ENCODE measurements at regions not wholly inside any gene's neighbourhood (a gene's known extent, or its start where the extent isn't known, plus 50 kb on each side); places are given as distances from the start of the nearest gene placed in this dataset.

DNA sequence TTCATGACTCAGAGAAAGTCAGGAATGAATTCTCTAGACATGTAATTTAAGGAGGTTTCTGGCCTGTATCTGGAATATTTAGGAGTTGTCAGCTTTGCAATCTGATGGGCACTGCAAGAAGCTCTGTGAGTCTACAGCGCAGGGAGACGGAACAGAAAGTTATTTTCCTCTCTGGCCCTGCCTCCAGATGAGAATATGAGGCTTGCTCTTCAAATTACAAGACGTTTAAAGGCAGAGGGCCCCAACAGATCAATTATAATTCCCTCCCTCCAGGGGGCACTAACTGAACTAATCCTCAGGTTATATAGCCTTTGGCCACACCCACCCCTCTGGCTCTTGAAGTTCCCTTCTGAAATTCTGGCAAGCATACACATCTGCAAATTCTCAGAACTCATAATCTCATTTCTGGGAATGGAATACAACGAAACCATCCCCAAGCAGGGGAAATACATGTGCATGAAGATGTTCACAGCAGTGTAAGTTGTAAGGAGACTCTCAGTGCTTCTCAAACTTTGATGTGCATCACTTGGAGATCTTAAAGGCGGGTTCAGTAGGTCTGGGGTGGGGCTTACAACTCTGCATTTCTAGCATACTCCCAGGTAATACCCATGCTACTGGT is 307.6 kb downstream of the CWC27 start:
- no peak overlapping the region for H3K4me3 ChIP-seq (ENCODE audit: low read depth, low read length)
- in situ Hi-C loops (cut with HindIII; ENCODE audit: low pct_ligation_motif_present, low sequenced_read_pairs), result no loop called here
- peak; percentile 51 for TF ChIP-seq CTCF (IDR thresholded peaks at IDR 0.05; ENCODE audit: low read depth, low read length, missing control alignments)
- H3K27me3 ChIP-seq (replicated peaks), result no peaks in the 10 kb centered on the region
- H3K27ac ChIP-seq, result no peak overlapping the region
- DNase-seq, result peak; percentile 48
- H3K36me3 ChIP-seq (replicated peaks), result no peaks in the 10 kb centered on the region

DNA sequence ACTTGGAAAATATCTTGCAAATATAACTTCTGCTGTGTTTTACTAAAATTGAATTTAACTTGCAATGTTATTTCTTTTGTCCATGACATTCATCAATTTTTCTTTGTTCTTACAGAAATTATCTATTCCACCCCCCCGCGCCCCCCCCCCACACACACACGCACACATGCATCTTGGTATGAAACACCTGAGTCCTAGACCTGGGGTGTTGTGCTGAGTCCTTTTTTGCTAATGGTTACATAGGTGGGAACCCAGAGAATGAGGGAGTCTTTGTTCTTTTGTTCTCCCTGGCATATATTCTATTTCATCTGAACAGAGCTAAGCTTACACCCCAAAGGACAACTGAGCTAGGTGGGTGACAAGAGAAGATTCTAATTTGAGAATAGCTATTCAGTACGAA is 308.9 kb downstream of the CWC27 start:
- in situ Hi-C loops (cut with HindIII; ENCODE audit: low pct_ligation_motif_present, low sequenced_read_pairs), result no loop called here
- DNase-seq, result no peak
- TF ChIP-seq CTCF (IDR thresholded peaks at IDR 0.05; ENCODE audit: low read depth, low read length, missing control alignments), result no peak
- Histone ChIP-seq H3K27ac (no peak overlapping the region), H3K36me3 (replicated peaks) (no peaks in the 10 kb centered on the region), H3K4me3 (ENCODE audit: low read depth, low read length) (no peak overlapping the region), H3K27me3 (replicated peaks) (no peaks in the 10 kb centered on the region)

DNA sequence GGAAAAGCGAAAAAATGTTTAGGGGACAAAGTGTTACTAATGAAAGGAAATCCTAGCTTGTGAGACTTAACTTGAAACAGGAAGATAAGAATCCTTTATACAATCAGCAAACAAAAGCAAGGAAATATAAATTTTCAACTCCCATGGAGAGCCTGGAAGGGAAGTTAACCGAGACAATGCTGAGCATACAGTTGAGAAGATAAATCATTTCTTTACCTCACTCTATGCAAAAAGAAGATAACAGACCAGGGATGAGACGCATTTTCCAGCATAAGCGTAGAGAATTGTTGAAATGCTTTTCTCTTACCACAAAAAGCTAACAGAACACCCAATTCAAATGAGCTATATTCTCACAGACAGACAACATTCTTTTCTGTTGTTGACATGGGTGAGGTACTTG is 309.6 kb downstream of the CWC27 start:
- Histone ChIP-seq H3K27ac (no peak overlapping the region), H3K4me3 (ENCODE audit: low read depth, low read length) (no peak overlapping the region), H3K36me3 (replicated peaks) (no peaks in the 10 kb centered on the region), H3K27me3 (replicated peaks) (no peaks in the 10 kb centered on the region)
- DNase-seq, result peak; percentile 13
- TF ChIP-seq CTCF (IDR thresholded peaks at IDR 0.05; ENCODE audit: low read depth, low read length, missing control alignments), result no peak
- in situ Hi-C loops (cut with HindIII; ENCODE audit: low pct_ligation_motif_present, low sequenced_read_pairs), result no loop called here

DNA sequence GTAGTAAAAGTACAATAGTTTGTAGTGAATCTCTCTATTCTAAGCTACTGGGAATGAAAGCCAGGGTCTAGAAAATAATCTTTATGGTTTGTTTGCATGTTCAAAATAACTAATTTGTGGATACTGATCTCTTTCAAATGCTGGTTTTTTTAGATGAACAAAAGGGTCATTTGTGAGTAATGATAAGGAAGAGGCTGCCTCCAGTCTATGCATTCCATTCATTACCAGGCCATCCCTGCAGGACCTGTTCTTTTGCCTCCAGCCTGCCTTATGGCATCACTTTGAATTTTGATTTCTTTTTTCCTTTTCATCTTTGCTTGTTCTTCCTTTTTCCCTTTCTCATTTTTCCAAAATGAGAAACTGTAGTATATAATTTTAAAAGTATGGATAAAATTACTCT is 312.3 kb downstream of the CWC27 start:
- no peak for DNase-seq
- Histone ChIP-seq H3K27ac (no peak overlapping the region), H3K27me3 (replicated peaks) (no peaks in the 10 kb centered on the region), H3K4me3 (ENCODE audit: low read depth, low read length) (no peak overlapping the region), H3K36me3 (replicated peaks) (no peaks in the 10 kb centered on the region)
- in situ Hi-C loops (cut with HindIII; ENCODE audit: low pct_ligation_motif_present, low sequenced_read_pairs), result no loop called here
- no peak for TF ChIP-seq CTCF (IDR thresholded peaks at IDR 0.05; ENCODE audit: low read depth, low read length, missing control alignments)

DNA sequence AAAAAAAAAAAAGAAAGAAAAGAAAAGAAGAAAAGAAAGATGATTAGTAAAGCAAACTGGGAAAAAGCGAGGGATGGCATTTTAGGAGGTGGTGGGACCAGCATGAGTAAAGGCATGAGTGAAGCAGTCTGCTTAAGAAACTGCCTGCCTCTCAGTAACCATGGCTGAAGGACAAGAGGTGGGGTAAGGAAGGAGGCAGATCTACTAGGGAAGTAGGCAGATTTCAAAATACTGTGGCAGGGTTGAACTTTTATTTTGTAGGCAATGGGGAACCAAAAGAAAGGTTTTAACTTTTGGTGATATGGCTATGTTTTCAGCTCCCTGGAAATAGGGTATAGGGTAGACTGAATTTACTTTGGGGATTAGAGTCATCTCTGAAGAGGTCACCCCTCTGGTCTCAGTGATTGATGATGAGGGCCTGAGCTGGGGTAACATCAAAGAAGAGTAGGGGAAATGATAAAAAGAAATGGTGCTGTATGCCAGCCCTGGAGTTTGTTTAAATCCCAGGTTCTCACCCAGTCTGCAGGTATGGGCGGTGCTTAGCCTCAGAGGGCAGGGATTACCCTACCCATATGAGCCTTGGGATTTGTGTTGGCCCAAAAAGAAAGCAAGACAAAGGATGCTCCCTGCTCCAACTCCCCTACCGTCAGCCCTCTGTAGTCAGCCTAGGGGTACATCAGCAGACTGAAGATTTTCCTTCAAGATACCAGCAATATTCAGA is 316.2 kb downstream of the CWC27 start:
- Histone ChIP-seq H3K36me3 (replicated peaks) (no peaks in the 10 kb centered on the region), H3K27me3 (replicated peaks) (no peaks in the 10 kb centered on the region), H3K4me3 (ENCODE audit: low read depth, low read length) (no peak overlapping the region), H3K27ac (no peak overlapping the region)
- DNase-seq, result no peak
- no peak for TF ChIP-seq CTCF (IDR thresholded peaks at IDR 0.05; ENCODE audit: low read depth, low read length, missing control alignments)
- in situ Hi-C loops (cut with HindIII; ENCODE audit: low pct_ligation_motif_present, low sequenced_read_pairs), result no loop called here

DNA sequence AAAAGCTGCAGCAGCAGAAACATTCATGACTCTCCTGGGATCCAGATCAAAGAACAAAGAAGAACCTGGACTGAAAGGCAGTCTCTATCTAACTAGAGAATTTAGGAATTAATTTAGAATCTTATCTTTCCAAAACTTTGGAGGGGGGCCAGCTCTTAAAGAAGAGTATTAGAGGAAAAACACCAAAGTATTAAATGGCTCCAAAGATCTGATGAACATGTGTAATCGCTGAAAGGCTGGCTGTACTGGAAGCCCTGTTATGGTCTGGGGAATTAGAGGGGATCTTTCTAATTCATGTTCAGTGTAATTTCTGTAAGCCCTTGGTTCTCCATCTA is 316.8 kb downstream of the CWC27 start:
- no peak for TF ChIP-seq CTCF (IDR thresholded peaks at IDR 0.05; ENCODE audit: low read depth, low read length, missing control alignments)
- Histone ChIP-seq H3K4me3 (ENCODE audit: low read depth, low read length) (no peak overlapping the region), H3K27me3 (replicated peaks) (no peaks in the 10 kb centered on the region), H3K27ac (no peak overlapping the region), H3K36me3 (replicated peaks) (no peaks in the 10 kb centered on the region)
- in situ Hi-C loops (cut with HindIII; ENCODE audit: low pct_ligation_motif_present, low sequenced_read_pairs), result no loop called here
- no peak for DNase-seq
